ENCODE measurements at regions not wholly inside any gene's neighbourhood (a gene's known extent, or its start where the extent isn't known, plus 50 kb on each side); places are given as distances from the start of the nearest gene placed in this dataset.

DNA sequence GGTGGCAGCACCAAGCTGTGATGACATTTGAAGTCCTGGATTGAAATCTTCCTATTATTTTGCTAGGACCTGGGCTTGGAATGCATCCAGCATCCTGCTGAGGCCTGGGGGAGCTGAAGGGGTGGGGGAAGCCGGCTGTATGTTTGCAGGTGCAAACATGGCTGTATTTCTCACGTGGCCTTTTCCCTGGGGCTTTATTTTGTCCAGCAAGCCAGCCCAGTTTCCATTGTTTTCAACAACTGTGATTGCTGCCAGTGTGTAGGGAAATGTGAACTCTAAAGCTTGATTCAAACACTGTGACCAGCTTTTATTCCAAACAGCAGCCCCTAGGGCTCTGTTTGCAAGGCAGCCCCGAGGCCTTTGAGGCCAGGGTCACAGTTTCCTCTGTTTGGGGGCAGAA is 683.0 kb downstream of the DHX35 start:
- no peak overlapping the region for H2AFZ ChIP-seq (ENCODE audit: low read depth, low read length, severe bottlenecking)

GRCh38 chr20:39643292-39643691 is 681.1 kb downstream of the DHX35 start:
- no peak overlapping the region for H3K9ac ChIP-seq (ENCODE audit: low read length)
- no peak overlapping the region for H3K4me3 ChIP-seq (ENCODE audit: insufficient read depth, low read length, poor library complexity, severe bottlenecking)
- H3K79me2 ChIP-seq (ENCODE audit: insufficient read depth, low read length), result no peaks in the 10 kb centered on the region
- TF ChIP-seq EZH2phosphoT487 (conservative IDR thresholded peaks at IDR 0.05; ENCODE audit: low read length) (no peak), CTCF (IDR thresholded peaks at IDR 0.05; ENCODE audit: insufficient read depth, low read length, poor library complexity, severe bottlenecking) (no peak)
- no peaks in the 10 kb centered on the region for H3K36me3 ChIP-seq (ENCODE audit: low read length)
- no peaks in the 10 kb centered on the region for H4K20me1 ChIP-seq (ENCODE audit: low read depth, low read length)
- H2AFZ ChIP-seq (ENCODE audit: low read depth, low read length, severe bottlenecking), result no peak overlapping the region
- H3K4me2 ChIP-seq (ENCODE audit: low read depth, low read length, poor library complexity, severe bottlenecking), result no peak overlapping the region
- no peaks in the 10 kb centered on the region for H3K27me3 ChIP-seq (ENCODE audit: low read length)
- H3F3A ChIP-seq (ENCODE audit: insufficient read depth), result no peaks in the 10 kb centered on the region
- no peaks in the 10 kb centered on the region for H3K9me3 ChIP-seq (ENCODE audit: insufficient read depth, low read length)
- H3K9me2 ChIP-seq (replicated peaks; ENCODE audit: insufficient read depth, low read length), result no peaks in the 10 kb centered on the region
- H3K27ac ChIP-seq (ENCODE audit: low read depth, low read length), result no peak overlapping the region

More for the DNA sequence above, 683.0 kb downstream of the DHX35 start:
- no peaks in the 10 kb centered on the region for H3K9me2 ChIP-seq (replicated peaks; ENCODE audit: insufficient read depth, low read length)
- no peak overlapping the region for H3K9ac ChIP-seq (ENCODE audit: low read length)
- H3F3A ChIP-seq (ENCODE audit: insufficient read depth), result no peaks in the 10 kb centered on the region
- H3K4me3 ChIP-seq (ENCODE audit: insufficient read depth, low read length, poor library complexity, severe bottlenecking), result no peak overlapping the region
- no peaks in the 10 kb centered on the region for H3K36me3 ChIP-seq (ENCODE audit: low read length)
- no peaks in the 10 kb centered on the region for H4K20me1 ChIP-seq (ENCODE audit: low read depth, low read length)
- no peak for TF ChIP-seq EZH2phosphoT487 (conservative IDR thresholded peaks at IDR 0.05; ENCODE audit: low read length)
- TF ChIP-seq CTCF (IDR thresholded peaks at IDR 0.05; ENCODE audit: insufficient read depth, low read length, poor library complexity, severe bottlenecking), result no peak
- no peaks in the 10 kb centered on the region for H3K9me3 ChIP-seq (ENCODE audit: insufficient read depth, low read length)
- no peak overlapping the region for H3K4me2 ChIP-seq (ENCODE audit: low read depth, low read length, poor library complexity, severe bottlenecking)
- no peaks in the 10 kb centered on the region for H3K79me2 ChIP-seq (ENCODE audit: insufficient read depth, low read length)
- no peak overlapping the region for H3K27ac ChIP-seq (ENCODE audit: low read depth, low read length)
- no peaks in the 10 kb centered on the region for H3K27me3 ChIP-seq (ENCODE audit: low read length)

DNA sequence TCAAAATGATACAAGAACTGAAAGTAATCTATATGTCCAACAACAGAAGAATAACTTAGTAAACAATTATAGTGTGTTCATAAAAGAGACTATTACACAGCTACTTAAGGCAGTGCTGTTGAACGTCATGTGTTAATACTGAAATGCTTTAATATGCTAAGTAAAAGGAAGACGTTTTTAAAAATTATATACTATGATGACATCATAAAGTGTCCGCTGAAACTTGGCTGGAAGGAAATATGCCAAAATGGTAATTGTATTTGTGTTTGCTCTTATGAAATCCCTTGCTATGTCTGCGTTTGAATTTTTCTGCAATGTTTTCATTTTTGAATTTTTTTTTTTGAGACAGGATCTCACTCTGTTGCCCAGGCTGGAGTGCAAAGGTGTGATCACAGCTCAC is 679.3 kb downstream of the DHX35 start:
- no peak overlapping the region for H3K4me2 ChIP-seq (ENCODE audit: low read depth, low read length, poor library complexity, severe bottlenecking)
- no peaks in the 10 kb centered on the region for H3K36me3 ChIP-seq (ENCODE audit: low read length)
- no peak overlapping the region for H3K9ac ChIP-seq (ENCODE audit: low read length)
- TF ChIP-seq EZH2phosphoT487 (conservative IDR thresholded peaks at IDR 0.05; ENCODE audit: low read length), result no peak
- no peak for TF ChIP-seq CTCF (IDR thresholded peaks at IDR 0.05; ENCODE audit: insufficient read depth, low read length, poor library complexity, severe bottlenecking)
- no peaks in the 10 kb centered on the region for H3K9me3 ChIP-seq (ENCODE audit: insufficient read depth, low read length)
- no peaks in the 10 kb centered on the region for H3K79me2 ChIP-seq (ENCODE audit: insufficient read depth, low read length)
- H2AFZ ChIP-seq (ENCODE audit: low read depth, low read length, severe bottlenecking), result no peak overlapping the region
- no peaks in the 10 kb centered on the region for H3K9me2 ChIP-seq (replicated peaks; ENCODE audit: insufficient read depth, low read length)
- H4K20me1 ChIP-seq (ENCODE audit: low read depth, low read length), result no peaks in the 10 kb centered on the region
- no peak overlapping the region for H3K27ac ChIP-seq (ENCODE audit: low read depth, low read length)
- H3K4me3 ChIP-seq (ENCODE audit: insufficient read depth, low read length, poor library complexity, severe bottlenecking), result no peak overlapping the region
- H3F3A ChIP-seq (ENCODE audit: insufficient read depth), result no peaks in the 10 kb centered on the region
- H3K27me3 ChIP-seq (ENCODE audit: low read length), result no peaks in the 10 kb centered on the region

Measured in SU-DHL-6 (cell line).